GM12872 (cell line): ENCODE measurements at regions not wholly inside any gene's neighbourhood (a gene's known extent, or its start where the extent isn't known, plus 50 kb on each side); places are given as distances from the start of the nearest gene placed in this dataset.

Experiments used
- CTCF ChIP-seq: IDR thresholded peaks from 3 replicates; pipeline ENCODE4 v1.5.1; 2011; ENCODE audit warnings: low read depth, mild to moderate bottlenecking, low read length, moderate library complexity; ENCODE audit not compliant: insufficient read depth

- TF ChIP-seq CTCF, result no peak
These were observed 118.9 kb downstream of the CTTN start for GRCh38 chr11:70517203-70517602.

GRCh38 chr11:70517988-70518907, 119.9 kb downstream of the CTTN start:
- TF ChIP-seq CTCF, result no peak; the same call in 2 of the 3 replicates

- no peak for TF ChIP-seq CTCF
These were observed 120.8 kb downstream of the CTTN start for GRCh38 chr11:70519117-70519516.

GRCh38 chr11:70521475-70522308, 123.4 kb downstream of the CTTN start:
- no peak for TF ChIP-seq CTCF

GRCh38 chr11:70522309-70522592, 123.9 kb downstream of the CTTN start:
- TF ChIP-seq CTCF, result no peak

GRCh38 chr11:70522593-70523311, 124.4 kb downstream of the CTTN start:
- TF ChIP-seq CTCF, result peak; percentile 36; the same call in 2 of the 3 replicates

- no peak for TF ChIP-seq CTCF
These were observed 125.2 kb downstream of the CTTN start for GRCh38 chr11:70523384-70524095.
